Dermis microvascular lymphatic vessel endothelial cell (primary cell): ENCODE measurements at regions not wholly inside any gene's neighbourhood (a gene's known extent, or its start where the extent isn't known, plus 50 kb on each side); places are given as distances from the start of the nearest gene placed in this dataset.

Source experiments
- DNase-seq, 2 donors: peaks; one replicate each; pipeline versions ENCODE4 v3.0.0 to v3.0.0-alpha.2; 2010; ENCODE audit warnings: low read depth in 2 of 2

DNA sequence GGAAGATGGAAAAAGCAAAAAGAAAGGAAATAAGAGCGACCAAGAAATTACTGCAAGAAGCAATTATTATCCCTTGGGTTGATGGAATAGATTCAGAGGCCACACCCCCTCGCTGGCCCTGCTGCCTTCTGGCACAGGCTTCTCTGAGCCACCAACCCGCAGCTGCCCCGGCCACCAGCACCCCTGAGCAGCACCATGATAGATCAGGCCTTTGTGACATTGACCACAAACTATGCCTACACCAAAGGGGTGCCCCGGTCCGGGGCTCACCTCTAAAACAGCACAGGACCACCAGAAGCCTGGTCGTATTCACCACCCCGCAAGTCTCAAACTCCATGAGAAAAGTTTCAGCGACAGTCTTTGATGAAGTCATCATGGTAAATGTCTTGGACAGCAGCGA, 1059.3 kb downstream of the SLITRK1 start:
- no peak for DNase-seq

DNA sequence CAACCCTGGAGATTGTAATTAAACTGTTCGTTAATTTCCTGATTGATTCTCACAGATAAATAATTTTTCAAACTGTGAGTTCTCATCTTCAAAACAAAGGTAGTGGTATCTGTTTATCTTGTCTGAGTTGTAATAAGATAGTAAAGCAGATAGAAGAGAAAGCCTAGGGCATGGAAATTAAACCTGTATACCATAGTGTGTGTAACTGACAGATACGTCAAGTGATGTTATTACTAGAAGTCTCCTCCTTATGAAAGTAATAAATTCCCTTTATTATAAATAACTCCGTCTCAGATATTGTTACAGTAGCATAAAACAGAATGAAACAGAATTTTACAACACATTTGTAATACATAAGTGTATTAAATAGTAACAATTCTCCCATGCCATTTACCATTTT, 1065.1 kb downstream of the SLITRK1 start:
- DNase-seq = no peak

DNA sequence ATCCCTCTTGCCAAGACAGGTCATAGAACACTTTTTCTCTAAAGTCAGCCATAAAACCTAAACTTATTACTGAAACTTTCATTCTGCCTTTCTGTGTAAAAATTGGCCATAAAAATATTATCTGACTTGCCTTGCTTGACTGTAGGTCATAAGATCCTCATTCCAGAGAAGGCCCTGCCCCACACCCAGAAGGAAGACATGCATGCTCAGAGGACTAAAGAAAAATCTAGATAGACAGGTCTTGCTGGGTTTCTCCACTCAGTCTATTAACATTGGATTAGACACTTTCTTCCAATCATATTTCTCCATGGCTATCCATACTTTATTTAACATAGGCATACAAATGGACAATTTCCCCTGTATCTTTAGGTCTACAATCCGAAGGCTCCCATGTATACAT, 1066.5 kb downstream of the SLITRK1 start:
- no peak for DNase-seq

- no peak for DNase-seq
Measured at GRCh38 chr13:82803341-82803740, 1078.9 kb downstream of the SLITRK1 start.

DNA sequence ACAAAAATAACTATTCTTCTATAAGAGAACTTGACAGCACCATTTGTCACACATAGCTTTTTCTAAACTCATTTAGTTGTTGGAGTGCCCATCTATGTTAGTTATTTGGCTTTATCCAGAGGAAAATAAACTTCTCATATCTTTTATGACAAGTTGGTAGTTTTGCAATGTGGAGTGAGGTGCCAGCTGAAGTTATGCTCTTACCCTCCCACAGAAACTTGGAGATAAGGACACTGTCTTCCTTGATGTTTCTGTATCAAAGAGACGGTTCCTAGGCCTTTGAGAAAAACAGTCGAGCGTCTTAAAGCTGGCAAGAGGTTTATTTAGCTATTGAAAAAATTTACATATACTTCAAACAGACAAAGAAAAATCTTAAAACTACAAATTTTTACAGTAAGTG, 1079.7 kb downstream of the SLITRK1 start:
- no peak for DNase-seq

GRCh38 chr13:82800391-82800790, 1081.9 kb downstream of the SLITRK1 start:
- DNase-seq = no peak

DNA sequence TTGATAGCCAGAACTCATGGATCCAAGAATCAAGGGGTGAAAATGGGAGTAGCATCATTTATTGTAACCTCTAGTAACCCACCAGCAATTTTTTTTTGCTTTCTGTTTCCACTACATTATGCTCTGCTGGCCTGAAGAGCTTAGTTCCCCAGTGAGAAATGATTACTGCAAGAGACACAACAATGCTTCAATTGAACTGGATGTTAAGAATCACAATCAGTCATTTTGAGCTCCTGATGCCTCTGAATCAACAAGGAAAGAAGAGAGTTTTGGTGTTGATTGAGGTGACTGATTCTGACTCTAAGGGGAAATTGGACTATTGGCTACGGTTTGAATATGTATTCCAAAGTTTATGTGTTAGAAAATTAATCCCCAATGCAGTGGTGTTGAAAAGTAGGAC, 1084.4 kb downstream of the SLITRK1 start:
- no peak for DNase-seq

DNA sequence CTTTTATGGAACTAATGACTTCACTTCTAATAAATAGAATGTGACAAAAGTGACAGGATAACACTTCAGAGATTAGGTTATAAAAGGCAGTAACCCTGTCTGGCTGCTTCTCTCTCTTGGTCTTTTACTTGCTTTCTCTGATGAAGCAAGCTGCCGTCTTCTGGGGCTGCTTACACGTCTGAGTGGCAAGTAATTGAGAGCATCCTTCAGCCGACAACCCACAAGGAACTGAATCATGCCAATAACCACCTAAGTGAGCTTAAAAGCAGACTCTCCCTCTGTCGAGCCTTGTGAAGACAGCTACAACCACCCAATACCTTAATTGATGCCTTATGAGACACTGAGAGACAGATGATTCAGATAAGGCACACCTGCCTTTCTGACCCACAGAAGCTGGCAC, 1091.2 kb downstream of the SLITRK1 start:
- DNase-seq = no peak

GRCh38 chr13:82772816-82773215, 1109.5 kb downstream of the SLITRK1 start:
- DNase-seq = no peak

- no peak for DNase-seq
Measured at GRCh38 chr13:82766732-82767321, 1115.4 kb downstream of the SLITRK1 start.

GRCh38 chr13:82758044-82758443, 1124.2 kb downstream of the SLITRK1 start:
- DNase-seq = peak in 1 of 2 donors; percentile 1

DNA sequence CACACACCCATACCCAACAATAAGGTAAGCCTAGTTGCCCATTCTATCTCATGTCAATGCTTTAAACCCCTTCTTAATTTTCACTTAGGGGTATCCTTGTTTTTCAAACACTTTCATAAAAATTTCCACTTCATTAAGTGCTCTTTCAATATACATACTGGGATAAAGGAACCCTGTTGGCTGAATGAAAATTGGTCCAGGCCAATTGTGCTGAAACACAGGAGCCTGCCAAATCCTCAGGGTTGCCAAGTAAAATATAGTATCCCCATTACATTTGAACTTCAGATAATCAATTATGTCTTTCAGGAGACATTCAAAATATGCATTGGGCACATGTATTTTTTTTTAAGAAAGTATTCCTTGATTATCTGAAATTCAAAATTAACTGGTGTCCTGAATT, 1131.1 kb downstream of the SLITRK1 start:
- no peak for DNase-seq

DNA sequence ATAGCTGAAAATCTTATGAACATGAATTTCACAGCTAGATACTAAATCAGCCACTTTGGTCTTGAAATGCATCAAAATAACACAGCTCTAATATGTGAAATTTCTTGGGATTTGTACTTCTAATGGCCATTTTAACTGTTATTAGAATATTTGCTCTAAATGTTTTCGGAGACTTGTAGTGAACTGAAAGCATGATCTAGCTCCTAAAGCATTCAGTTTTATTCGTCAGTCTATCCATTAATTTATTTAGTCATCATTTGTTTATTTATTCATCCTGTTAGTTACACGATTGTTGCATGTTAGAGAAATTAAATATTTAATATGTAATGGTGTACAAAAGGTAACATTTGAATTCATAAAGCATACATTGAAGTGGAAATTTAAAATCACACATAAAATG, 1132.7 kb downstream of the SLITRK1 start:
- DNase-seq = no peak

- DNase-seq = no peak
Measured at GRCh38 chr13:82747958-82748357, 1134.3 kb downstream of the SLITRK1 start.

GRCh38 chr13:82747291-82747690, 1135.0 kb downstream of the SLITRK1 start:
- no peak for DNase-seq

- no peak for DNase-seq
Measured at GRCh38 chr13:82740442-82740841, 1141.8 kb downstream of the SLITRK1 start.

GRCh38 chr13:82739881-82740280, 1142.4 kb downstream of the SLITRK1 start:
- no peak for DNase-seq

- no peak for DNase-seq
Measured at GRCh38 chr13:82729401-82729800, 1152.9 kb downstream of the SLITRK1 start.

DNA sequence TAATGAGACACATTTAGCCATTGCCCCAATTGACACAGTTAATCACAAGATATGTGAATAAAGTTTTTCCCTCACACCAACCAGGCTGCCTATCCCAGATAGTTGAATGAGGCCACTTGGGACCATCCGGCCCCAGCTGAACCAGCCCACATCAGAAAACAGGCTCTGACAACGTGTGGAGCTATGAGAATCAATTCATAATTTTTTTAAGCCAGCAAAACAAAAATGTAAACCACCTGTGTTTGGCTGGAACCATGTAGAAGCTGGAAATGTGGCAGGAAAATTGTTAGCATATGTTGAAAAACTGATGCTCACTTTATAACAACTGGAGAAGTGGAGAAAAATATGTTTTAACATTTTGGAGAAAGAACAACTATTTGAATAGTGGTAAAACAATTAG, 1161.3 kb downstream of the SLITRK1 start:
- DNase-seq = no peak

DNA sequence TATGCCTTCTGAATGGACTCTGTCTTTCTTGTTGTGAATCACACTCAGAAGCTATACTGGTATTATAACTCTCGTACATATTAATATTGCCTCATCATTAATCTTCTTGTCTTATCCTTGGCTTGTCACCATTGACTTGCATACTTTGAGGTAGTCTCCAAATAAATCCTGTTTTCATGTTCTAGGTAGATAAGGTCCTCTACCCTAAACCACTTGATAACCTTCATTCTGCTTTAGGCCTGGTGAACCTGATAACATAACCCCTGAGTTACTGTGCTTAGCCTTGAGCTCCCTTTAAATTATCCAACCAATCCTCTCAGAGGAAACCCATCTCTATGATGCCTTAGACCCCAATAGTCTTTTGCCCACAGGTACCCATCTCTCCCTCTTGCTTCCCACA, 1162.3 kb downstream of the SLITRK1 start:
- DNase-seq = no peak

- DNase-seq = peak; percentile 1 to 44
Measured at GRCh38 chr13:82717249-82717648, 1165.0 kb downstream of the SLITRK1 start.

DNA sequence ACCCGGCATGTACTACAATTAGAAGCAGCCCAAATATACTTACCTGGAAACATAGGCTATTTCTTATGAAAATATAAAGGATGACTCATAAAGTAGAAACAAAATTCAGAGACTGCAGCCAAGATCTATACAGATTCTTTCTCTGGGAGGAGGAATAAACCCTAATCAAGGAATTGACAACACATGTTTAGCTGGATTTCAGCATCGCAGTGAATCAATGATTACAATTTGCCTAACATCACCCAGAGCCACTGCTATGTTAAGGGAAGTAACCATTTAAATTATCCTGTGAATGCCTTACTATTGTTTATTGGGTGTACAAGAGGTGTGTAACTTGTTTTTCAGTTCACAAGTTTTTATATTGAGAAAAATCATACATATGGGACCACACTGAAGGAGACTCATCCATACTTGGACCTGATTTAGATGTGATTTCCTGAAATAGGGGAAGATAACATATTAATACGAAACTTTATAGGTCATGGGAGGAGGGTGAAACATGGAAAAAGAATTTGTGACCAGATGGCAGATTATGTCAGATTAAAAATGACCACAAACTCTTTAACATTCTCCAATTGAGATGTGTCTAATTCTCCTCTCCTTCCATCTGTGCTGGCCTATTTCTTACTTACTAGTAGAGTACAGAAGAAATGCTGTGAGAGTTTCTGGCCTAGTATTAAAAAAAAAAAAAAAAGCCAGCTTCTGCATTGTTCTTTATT, 1168.4 kb downstream of the SLITRK1 start:
- DNase-seq = no peak

DNA sequence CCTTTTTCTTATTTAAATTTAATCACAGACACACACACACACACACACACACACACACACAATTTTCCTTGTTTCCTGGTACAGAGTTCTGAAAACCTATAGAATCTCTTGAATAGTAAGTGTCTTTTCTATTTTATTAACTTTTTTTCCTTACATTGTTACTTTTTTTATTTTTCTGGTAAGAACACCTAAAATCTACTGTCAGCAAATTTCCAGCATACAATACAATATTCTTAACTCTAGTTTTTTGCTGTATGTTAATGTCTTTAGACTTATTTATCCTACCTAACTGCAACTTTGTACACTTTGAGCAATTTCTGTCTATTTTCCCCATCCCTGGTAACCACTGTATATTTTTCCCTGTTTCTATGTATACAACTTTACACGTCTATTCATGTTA, 1179.8 kb downstream of the SLITRK1 start:
- no peak for DNase-seq

DNA sequence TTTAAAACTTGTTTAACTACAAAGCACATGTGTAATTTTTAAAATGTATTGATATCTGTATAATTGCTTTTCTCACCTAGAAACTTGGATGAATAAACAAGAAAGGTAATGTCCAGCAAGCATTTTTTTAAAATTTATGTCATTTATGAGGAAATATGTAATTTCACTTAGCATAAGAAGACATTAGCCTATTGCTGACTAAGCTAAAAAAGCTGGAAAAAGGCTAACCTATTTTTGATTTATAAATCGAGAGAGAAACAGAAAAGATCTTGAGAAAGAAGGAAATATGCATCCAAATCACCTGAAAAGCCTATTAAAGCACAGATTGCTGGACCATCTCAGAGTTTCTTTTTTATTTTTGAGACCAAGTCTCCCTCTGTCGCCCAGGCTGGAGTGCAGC, 1181.3 kb downstream of the SLITRK1 start:
- no peak for DNase-seq
